ENCODE measurements at regions not wholly inside any gene's neighbourhood (a gene's known extent, or its start where the extent isn't known, plus 50 kb on each side); places are given as distances from the start of the nearest gene placed in this dataset.
"Not testable (repeated sequence)": the region's sequence is repeated elsewhere in the genome, so short reads cannot be mapped to it uniquely, and the experiment has no call there.

DNA sequence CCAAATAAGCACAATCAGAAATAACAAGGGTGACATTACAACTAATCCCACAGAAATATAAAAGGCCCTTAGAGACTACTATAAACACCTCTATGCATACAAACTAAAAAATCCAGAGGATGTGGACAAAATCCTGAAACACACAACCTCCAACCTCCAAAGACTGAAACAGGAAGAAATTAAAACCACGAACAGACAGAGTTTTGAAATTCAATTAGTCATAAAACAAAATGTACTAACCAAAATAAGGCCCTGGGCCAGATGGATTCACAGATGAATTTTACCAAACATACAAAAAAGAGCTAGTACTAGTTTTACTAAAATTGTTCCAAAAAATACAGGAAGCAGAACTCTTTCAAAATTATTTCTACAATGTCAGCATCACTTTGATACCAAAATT, 1043.6 kb downstream of the DIPK2A start:
- ChIA-PET POLR2A (no interaction called here), CTCF (no interaction called here)
- H3K27ac Mint-ChIP-seq (ENCODE audit: low read depth, unreplicated experiment): peak overlapping the region; percentile 74
- no TSS peak for BruUV-seq (replicated peaks)
- intact Hi-C loops (cut with micrococcal nuclease): no loop called here
- peaks cover 3% of the 10 kb centered on the region for H3K27me3 Mint-ChIP-seq (ENCODE audit: insufficient read depth, unreplicated experiment)
- H3K4me3 Mint-ChIP-seq (ENCODE audit: unreplicated experiment): peak overlapping the region; percentile 34
- TF ChIP-seq, protein P1, sequence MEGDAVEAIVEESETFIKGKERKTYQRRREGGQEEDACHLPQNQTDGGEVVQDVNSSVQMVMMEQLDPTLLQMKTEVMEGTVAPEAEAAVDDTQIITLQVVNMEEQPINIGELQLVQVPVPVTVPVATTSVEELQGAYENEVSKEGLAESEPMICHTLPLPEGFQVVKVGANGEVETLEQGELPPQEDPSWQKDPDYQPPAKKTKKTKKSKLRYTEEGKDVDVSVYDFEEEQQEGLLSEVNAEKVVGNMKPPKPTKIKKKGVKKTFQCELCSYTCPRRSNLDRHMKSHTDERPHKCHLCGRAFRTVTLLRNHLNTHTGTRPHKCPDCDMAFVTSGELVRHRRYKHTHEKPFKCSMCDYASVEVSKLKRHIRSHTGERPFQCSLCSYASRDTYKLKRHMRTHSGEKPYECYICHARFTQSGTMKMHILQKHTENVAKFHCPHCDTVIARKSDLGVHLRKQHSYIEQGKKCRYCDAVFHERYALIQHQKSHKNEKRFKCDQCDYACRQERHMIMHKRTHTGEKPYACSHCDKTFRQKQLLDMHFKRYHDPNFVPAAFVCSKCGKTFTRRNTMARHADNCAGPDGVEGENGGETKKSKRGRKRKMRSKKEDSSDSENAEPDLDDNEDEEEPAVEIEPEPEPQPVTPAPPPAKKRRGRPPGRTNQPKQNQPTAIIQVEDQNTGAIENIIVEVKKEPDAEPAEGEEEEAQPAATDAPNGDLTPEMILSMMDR (IDR thresholded peaks at IDR 0.05; ENCODE audit: unreplicated experiment): no peak
- DNase-seq (ENCODE audit: unreplicated experiment): peak; percentile 48
- no peaks in the 10 kb centered on the region for H3K36me3 Mint-ChIP-seq (ENCODE audit: insufficient read depth, unreplicated experiment)
- H3K4me1 Mint-ChIP-seq (ENCODE audit: insufficient read depth, unreplicated experiment): peaks cover 9% of the 10 kb centered on the region
- no peaks in the 10 kb centered on the region for H3K9me3 Mint-ChIP-seq (ENCODE audit: unreplicated experiment)

DNA sequence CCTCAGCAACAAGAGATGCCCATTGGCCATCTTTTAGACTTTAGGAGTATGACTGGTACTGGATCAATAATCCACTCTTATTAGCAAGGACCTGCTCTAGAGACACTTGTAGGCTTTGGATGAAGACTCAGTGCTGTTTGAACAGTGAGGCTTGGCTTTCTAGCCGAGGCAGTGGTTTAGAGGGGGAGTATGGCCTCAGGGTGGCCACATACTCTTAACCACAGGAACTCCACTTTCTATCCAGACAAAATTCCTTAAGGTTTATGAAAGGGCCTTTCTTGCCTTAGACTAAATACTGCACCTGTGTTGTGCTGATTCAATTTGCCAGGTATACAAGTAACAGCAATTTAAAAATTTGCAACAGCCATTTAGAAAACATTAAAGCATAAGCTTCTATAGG, 1046.3 kb downstream of the DIPK2A start:
- Mint-ChIP-seq H3K27ac (ENCODE audit: low read depth, unreplicated experiment) (no peak overlapping the region), H3K4me3 (ENCODE audit: unreplicated experiment) (no peak overlapping the region), H3K4me1 (ENCODE audit: insufficient read depth, unreplicated experiment) (peaks cover 9% of the 10 kb centered on the region), H3K9me3 (ENCODE audit: unreplicated experiment) (no peaks in the 10 kb centered on the region), H3K36me3 (ENCODE audit: insufficient read depth, unreplicated experiment) (no peaks in the 10 kb centered on the region), H3K27me3 (ENCODE audit: insufficient read depth, unreplicated experiment) (peaks cover 7% of the 10 kb centered on the region)
- no TSS peak for BruUV-seq (replicated peaks)
- peak; percentile 24 for DNase-seq (ENCODE audit: unreplicated experiment)
- ChIA-PET POLR2A (no interaction called here), CTCF (no interaction called here)
- TF ChIP-seq, protein P1 (IDR thresholded peaks at IDR 0.05; ENCODE audit: unreplicated experiment): no peak
- intact Hi-C loops (cut with micrococcal nuclease): no loop called here

- intact Hi-C loops (cut with micrococcal nuclease): no loop called here
Measured at GRCh38 chr3:145022447-145022846, 1050.8 kb downstream of the DIPK2A start.

DNA sequence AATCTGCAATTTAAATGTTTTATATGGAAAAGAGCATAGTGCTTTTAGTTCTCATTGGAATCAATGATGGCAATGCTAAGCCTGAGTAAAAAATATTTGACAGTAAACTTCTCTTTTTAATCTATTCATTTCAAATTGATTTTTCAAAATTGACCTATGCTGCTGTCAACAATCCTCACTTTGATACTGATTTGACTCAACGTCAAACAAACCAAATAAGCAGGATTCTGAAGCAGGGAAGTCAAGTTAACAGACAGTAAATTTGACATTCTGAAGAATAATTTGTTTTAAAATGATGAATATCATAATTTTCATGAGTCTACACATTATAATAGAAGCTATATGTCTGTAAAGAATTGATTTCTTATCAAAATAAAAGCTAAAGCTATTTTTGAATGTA, 1053.1 kb downstream of the DIPK2A start:
- BruUV-seq (replicated peaks): no TSS peak
- no peaks in the 10 kb centered on the region for H3K36me3 Mint-ChIP-seq (ENCODE audit: insufficient read depth, unreplicated experiment)
- TF ChIP-seq, protein P1 (IDR thresholded peaks at IDR 0.05; ENCODE audit: unreplicated experiment): no peak
- no peak for DNase-seq (ENCODE audit: unreplicated experiment)
- H3K4me3 Mint-ChIP-seq (ENCODE audit: unreplicated experiment): no peak overlapping the region
- CTCF ChIA-PET: no interaction called here
- H3K4me1 Mint-ChIP-seq (ENCODE audit: insufficient read depth, unreplicated experiment): no peaks in the 10 kb centered on the region
- H3K9me3 Mint-ChIP-seq (ENCODE audit: unreplicated experiment): peaks cover 17% of the 10 kb centered on the region
- POLR2A ChIA-PET: no interaction called here
- no peak overlapping the region for H3K27ac Mint-ChIP-seq (ENCODE audit: low read depth, unreplicated experiment)
- peaks cover 7% of the 10 kb centered on the region for H3K27me3 Mint-ChIP-seq (ENCODE audit: insufficient read depth, unreplicated experiment)
- intact Hi-C loops (cut with micrococcal nuclease): no loop called here

More at GRCh38 chr3:145022447-145022846, 1050.8 kb downstream of the DIPK2A start:
- Mint-ChIP-seq H3K9me3 (ENCODE audit: unreplicated experiment) (no peaks in the 10 kb centered on the region), H3K36me3 (ENCODE audit: insufficient read depth, unreplicated experiment) (no peaks in the 10 kb centered on the region), H3K27ac (ENCODE audit: low read depth, unreplicated experiment) (no peak overlapping the region), H3K4me3 (ENCODE audit: unreplicated experiment) (no peak overlapping the region), H3K27me3 (ENCODE audit: insufficient read depth, unreplicated experiment) (peaks cover 7% of the 10 kb centered on the region), H3K4me1 (ENCODE audit: insufficient read depth, unreplicated experiment) (no peaks in the 10 kb centered on the region)
- no TSS peak for BruUV-seq (replicated peaks)
- no peak for DNase-seq (ENCODE audit: unreplicated experiment)
- ChIA-PET POLR2A (no interaction called here), CTCF (interaction anchor here (0.5 to 0.6 kb wide), 2 partner anchors 555 to 1018 kb away, joined by 3 read pairs; no protein-coding TSS in a partner anchor)
- TF ChIP-seq, protein P1 (IDR thresholded peaks at IDR 0.05; ENCODE audit: unreplicated experiment): no peak

DNA sequence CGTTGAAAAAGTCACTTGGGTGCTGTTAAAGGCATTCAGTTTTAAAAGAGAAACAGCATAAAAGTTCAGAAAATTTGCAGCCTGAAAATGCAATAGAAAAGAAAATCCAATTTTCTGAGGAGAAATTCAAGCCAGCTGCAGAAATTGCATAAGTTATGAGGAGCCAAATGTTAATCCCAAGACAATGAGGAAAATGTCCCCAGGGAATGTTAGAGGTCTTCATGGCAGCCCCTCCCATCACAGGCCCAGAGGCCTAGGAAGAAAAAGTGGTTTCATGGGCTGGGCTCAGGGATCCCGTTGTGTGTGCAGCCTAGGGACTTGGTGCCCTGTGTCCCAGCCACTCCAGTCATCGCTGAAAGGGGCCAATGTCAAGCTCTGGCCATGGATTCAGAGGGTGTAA, 1055.6 kb downstream of the DIPK2A start:
- H3K4me3 Mint-ChIP-seq (ENCODE audit: unreplicated experiment); H3K27ac Mint-ChIP-seq (ENCODE audit: low read depth, unreplicated experiment); H3K36me3 Mint-ChIP-seq (ENCODE audit: insufficient read depth, unreplicated experiment); CTCF ChIA-PET; POLR2A ChIA-PET; BruUV-seq (replicated peaks); H3K4me1 Mint-ChIP-seq (ENCODE audit: insufficient read depth, unreplicated experiment); intact Hi-C loops (cut with micrococcal nuclease); DNase-seq (ENCODE audit: unreplicated experiment); H3K27me3 Mint-ChIP-seq (ENCODE audit: insufficient read depth, unreplicated experiment): not testable (repeated sequence)
- H3K9me3 Mint-ChIP-seq (ENCODE audit: unreplicated experiment): peaks cover 17% of the 10 kb centered on the region
